HG03558 (cell line): ENCODE measurements at regions not wholly inside any gene's neighbourhood (a gene's known extent, or its start where the extent isn't known, plus 50 kb on each side); places are given as distances from the start of the nearest gene placed in this dataset.
"Not testable (repeated sequence)": the region's sequence is repeated elsewhere in the genome, so short reads cannot be mapped to it uniquely, and the experiment has no call there.

Experiments used
- ATAC-seq: cut with Tn5 transposase; IDR thresholded peaks from one replicate; pipeline ENCODE4 v1.9.1; 2021; ENCODE audit warnings: moderate number of reproducible peaks; ENCODE audit not compliant: unreplicated experiment; ENCODE audit errors: extremely low read depth

GRCh38 chr17:14525551-14526455, 224.9 kb downstream of the HS3ST3B1 start:
- no peak for ATAC-seq

GRCh38 chr17:14522795-14523387, 222.0 kb downstream of the HS3ST3B1 start:
- ATAC-seq: no peak

GRCh38 chr17:14518919-14519318, 218.0 kb downstream of the HS3ST3B1 start:
- ATAC-seq: not testable (repeated sequence)

- no peak for ATAC-seq
Observed at GRCh38 chr17:14514973-14515372, 214.1 kb downstream of the HS3ST3B1 start.

- no peak for ATAC-seq
Observed at GRCh38 chr17:14513835-14514234, 213.0 kb downstream of the HS3ST3B1 start.

GRCh38 chr17:14510136-14510535, 209.3 kb downstream of the HS3ST3B1 start:
- no peak for ATAC-seq

GRCh38 chr17:14508156-14508555, 207.3 kb downstream of the HS3ST3B1 start:
- no peak for ATAC-seq

- no peak for ATAC-seq
Observed at GRCh38 chr17:14506364-14506763, 205.5 kb downstream of the HS3ST3B1 start.

GRCh38 chr17:14505606-14506005, 204.7 kb downstream of the HS3ST3B1 start:
- ATAC-seq: no peak

GRCh38 chr17:14499976-14500375, 199.1 kb downstream of the HS3ST3B1 start:
- no peak for ATAC-seq

GRCh38 chr17:14498812-14499211, 197.9 kb downstream of the HS3ST3B1 start:
- ATAC-seq: no peak

GRCh38 chr17:14494161-14494560, 193.3 kb downstream of the HS3ST3B1 start:
- no peak for ATAC-seq

- no peak for ATAC-seq
Observed at GRCh38 chr17:14489986-14490385, 189.1 kb downstream of the HS3ST3B1 start.

GRCh38 chr17:14488958-14489550, 188.2 kb downstream of the HS3ST3B1 start:
- no peak for ATAC-seq

GRCh38 chr17:14487068-14487467, 186.2 kb downstream of the HS3ST3B1 start:
- ATAC-seq: no peak

- no peak for ATAC-seq
Observed at GRCh38 chr17:14482715-14483114, 181.8 kb downstream of the HS3ST3B1 start.

GRCh38 chr17:14481664-14482063, 180.8 kb downstream of the HS3ST3B1 start:
- no peak for ATAC-seq

GRCh38 chr17:14474591-14474990, 173.7 kb downstream of the HS3ST3B1 start:
- ATAC-seq: no peak

GRCh38 chr17:14471052-14471451, 170.2 kb downstream of the HS3ST3B1 start:
- ATAC-seq: no peak

GRCh38 chr17:14470417-14470816, 169.5 kb downstream of the HS3ST3B1 start:
- no peak for ATAC-seq

GRCh38 chr17:14469971-14470370, 169.1 kb downstream of the HS3ST3B1 start:
- ATAC-seq: no peak
